ENCODE measurements at regions not wholly inside any gene's neighbourhood (a gene's known extent, or its start where the extent isn't known, plus 50 kb on each side); places are given as distances from the start of the nearest gene placed in this dataset.

- Histone ChIP-seq H3K27me3 (no peaks in the 10 kb centered on the region), H3K36me3 (replicated peaks in 1 of 2; ENCODE audit: insufficient read depth in 1 of 2, low read depth in 2 of 2) (no peaks in the 10 kb centered on the region), H3K4me3 (no peak overlapping the region), H3K9me3 (no peaks in the 10 kb centered on the region), H3K27ac (no peak overlapping the region), H3K4me1 (no peaks in the 10 kb centered on the region)
- DNase-seq (no peak), ATAC-seq (no peak)
- intact Hi-C loops (cut with DNase I) = no loop called here
- TF ChIP-seq CTCF (IDR thresholded peaks at IDR 0.05) (no peak), POLR2A (IDR thresholded peaks at IDR 0.05) (no peak)
These were observed 133.7 kb downstream of the ERMARD start for GRCh38 chr6:169885131-169885530.

GRCh38 chr6:169884158-169884557, 132.7 kb downstream of the ERMARD start:
- ATAC-seq (no peak), DNase-seq (no peak)
- Histone ChIP-seq H3K9me3 (no peaks in the 10 kb centered on the region), H3K27me3 (no peaks in the 10 kb centered on the region), H3K27ac (no peak overlapping the region), H3K36me3 (replicated peaks in 1 of 2; ENCODE audit: insufficient read depth in 1 of 2, low read depth in 2 of 2) (no peaks in the 10 kb centered on the region), H3K4me3 (no peak overlapping the region), H3K4me1 (no peaks in the 10 kb centered on the region)
- TF ChIP-seq CTCF (IDR thresholded peaks at IDR 0.05) (no peak), POLR2A (IDR thresholded peaks at IDR 0.05) (no peak)
- 83 to 88% methylated on average over 6 of the region's 6 CpGs for WGBS, 2 donors
- intact Hi-C loops (cut with DNase I) = no loop called here

- WGBS, 2 donors = 73 to 81% methylated on average over 9 to 10 of the region's 10 CpGs
- TF ChIP-seq POLR2A (IDR thresholded peaks at IDR 0.05) (no peak), CTCF (IDR thresholded peaks at IDR 0.05) (no peak)
- intact Hi-C loops (cut with DNase I) = no loop called here
- ATAC-seq (no peak), DNase-seq (no peak)
- no peak overlapping the region for H3K4me3 ChIP-seq
- no peaks in the 10 kb centered on the region for H3K4me1 ChIP-seq
- H3K27ac ChIP-seq = no peak overlapping the region
- H3K27me3 ChIP-seq = no peaks in the 10 kb centered on the region
- no peaks in the 10 kb centered on the region for H3K36me3 ChIP-seq (replicated peaks in 1 of 2; ENCODE audit: insufficient read depth in 1 of 2, low read depth in 2 of 2)
- no peaks in the 10 kb centered on the region for H3K9me3 ChIP-seq
These were observed 131.9 kb downstream of the ERMARD start for GRCh38 chr6:169883316-169883715.

- no peaks in the 10 kb centered on the region for H3K4me1 ChIP-seq
- H3K9me3 ChIP-seq = no peaks in the 10 kb centered on the region
- intact Hi-C loops (cut with DNase I) = no loop called here
- H3K27ac ChIP-seq = no peak overlapping the region
- WGBS, 2 donors = 76 to 86% methylated on average over 13 of the region's 13 CpGs
- no peaks in the 10 kb centered on the region for H3K27me3 ChIP-seq
- DNase-seq (no peak), ATAC-seq (no peak)
- H3K4me3 ChIP-seq = no peak overlapping the region
- H3K36me3 ChIP-seq (replicated peaks in 1 of 2; ENCODE audit: insufficient read depth in 1 of 2, low read depth in 2 of 2) = no peaks in the 10 kb centered on the region
- TF ChIP-seq POLR2A (IDR thresholded peaks at IDR 0.05) = no peak
- TF ChIP-seq CTCF (IDR thresholded peaks at IDR 0.05) = no peak
These were observed 130.6 kb downstream of the ERMARD start for GRCh38 chr6:169881976-169882375.

GRCh38 chr6:169881398-169881797, 130.0 kb downstream of the ERMARD start:
- Histone ChIP-seq H3K4me1 (no peaks in the 10 kb centered on the region), H3K27ac (no peak overlapping the region), H3K4me3 (no peak overlapping the region), H3K36me3 (replicated peaks in 1 of 2; ENCODE audit: insufficient read depth in 1 of 2, low read depth in 2 of 2) (no peaks in the 10 kb centered on the region), H3K27me3 (no peaks in the 10 kb centered on the region), H3K9me3 (no peaks in the 10 kb centered on the region)
- DNase-seq = no peak
- WGBS, 2 donors = 79 to 80% methylated on average over 10 of the region's 10 CpGs
- TF ChIP-seq CTCF (IDR thresholded peaks at IDR 0.05) (no peak), POLR2A (IDR thresholded peaks at IDR 0.05) (no peak)
- no peak for ATAC-seq
- intact Hi-C loops (cut with DNase I) = no loop called here

Measured in body of pancreas (tissue), 4 donors.